Mammary epithelial cell (primary cell): ENCODE measurements at regions not wholly inside any gene's neighbourhood (a gene's known extent, or its start where the extent isn't known, plus 50 kb on each side); places are given as distances from the start of the nearest gene placed in this dataset.

Experiments used
- EZH2 ChIP-seq: IDR thresholded peaks from 2 replicates; pipeline ENCODE4 v1.6.1; 2012; ENCODE audit warnings: low read length, inconsistent platforms, borderline replicate concordance
- TF ChIP-seq, protein P1 (sequence below), 2 donors: IDR thresholded peaks in 1 of 2; conservative IDR thresholded peaks in 1 of 2; 2 replicates each; pipeline ENCODE4 v1.5.1; 2011 to 2012; ENCODE audit warnings: inconsistent platforms in 2 of 2, low read length in 2 of 2, mild to moderate bottlenecking in 2 of 2, control low read depth in 1 of 2, low read depth in 1 of 2; ENCODE audit not compliant: insufficient read depth in 1 of 2; ENCODE audit errors: extremely low read depth in 1 of 2

DNA sequence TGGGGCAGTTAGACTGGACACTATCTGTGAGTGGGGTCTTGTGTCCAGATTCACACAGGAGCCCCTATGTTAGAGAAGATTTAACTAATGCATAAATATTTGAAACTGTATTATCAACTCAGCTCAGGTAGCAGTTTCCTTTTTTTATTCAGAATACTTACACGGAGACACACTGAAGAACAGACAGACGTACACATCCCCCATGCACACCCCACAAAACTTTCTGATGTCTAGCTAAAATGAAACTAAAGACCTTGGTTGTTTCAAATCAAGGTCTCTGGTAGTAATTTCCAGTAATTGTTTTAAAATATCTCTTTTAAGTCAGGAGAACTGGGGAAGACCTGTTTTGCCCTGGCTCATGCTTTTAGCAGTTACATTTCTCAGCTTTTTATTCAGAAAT lies 55.7 kb upstream of the PRKCQ start:
- TF ChIP-seq, protein P1, sequence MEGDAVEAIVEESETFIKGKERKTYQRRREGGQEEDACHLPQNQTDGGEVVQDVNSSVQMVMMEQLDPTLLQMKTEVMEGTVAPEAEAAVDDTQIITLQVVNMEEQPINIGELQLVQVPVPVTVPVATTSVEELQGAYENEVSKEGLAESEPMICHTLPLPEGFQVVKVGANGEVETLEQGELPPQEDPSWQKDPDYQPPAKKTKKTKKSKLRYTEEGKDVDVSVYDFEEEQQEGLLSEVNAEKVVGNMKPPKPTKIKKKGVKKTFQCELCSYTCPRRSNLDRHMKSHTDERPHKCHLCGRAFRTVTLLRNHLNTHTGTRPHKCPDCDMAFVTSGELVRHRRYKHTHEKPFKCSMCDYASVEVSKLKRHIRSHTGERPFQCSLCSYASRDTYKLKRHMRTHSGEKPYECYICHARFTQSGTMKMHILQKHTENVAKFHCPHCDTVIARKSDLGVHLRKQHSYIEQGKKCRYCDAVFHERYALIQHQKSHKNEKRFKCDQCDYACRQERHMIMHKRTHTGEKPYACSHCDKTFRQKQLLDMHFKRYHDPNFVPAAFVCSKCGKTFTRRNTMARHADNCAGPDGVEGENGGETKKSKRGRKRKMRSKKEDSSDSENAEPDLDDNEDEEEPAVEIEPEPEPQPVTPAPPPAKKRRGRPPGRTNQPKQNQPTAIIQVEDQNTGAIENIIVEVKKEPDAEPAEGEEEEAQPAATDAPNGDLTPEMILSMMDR (conservative IDR thresholded peaks at IDR 0.05 in 1 of 2, IDR thresholded peaks at IDR 0.05 in 1 of 2; ENCODE audit: extremely low read depth in 1 of 2, insufficient read depth in 1 of 2, low read depth in 1 of 2, low read length in 2 of 2): no peak
- TF ChIP-seq EZH2: no peak
